Hematopoietic multipotent progenitor cell treated with erythropoietin and hydrocortisone succinate and interleukin-3 and kit ligand, for 4 days (in vitro differentiated cells): ENCODE measurements at regions not wholly inside any gene's neighbourhood (a gene's known extent, or its start where the extent isn't known, plus 50 kb on each side); places are given as distances from the start of the nearest gene placed in this dataset.

Source experiments
- DNase-seq: peaks from one replicate; pipeline ENCODE4 v3.0.0-alpha.2; 2015

DNA sequence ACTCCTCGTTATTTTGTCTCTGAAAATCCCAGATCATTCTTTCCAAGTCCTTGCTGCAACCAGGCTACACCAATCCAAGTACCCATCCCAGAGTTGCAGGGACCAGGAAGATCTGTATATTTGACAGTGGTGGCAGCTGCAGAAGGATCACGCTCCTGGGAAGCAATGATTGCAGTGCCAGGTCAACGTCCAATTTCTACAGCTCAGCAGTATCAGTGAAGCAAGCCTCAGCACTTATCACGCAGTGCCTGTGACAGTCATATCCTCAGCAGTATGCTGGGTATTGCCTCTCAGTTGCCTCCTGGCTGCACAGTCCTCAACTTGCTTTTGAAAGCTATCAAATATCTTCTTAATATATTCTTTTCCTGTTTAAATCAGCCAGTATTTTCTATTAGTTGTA, 66.7 kb downstream of the BARHL2 start:
- no peak for DNase-seq

DNA sequence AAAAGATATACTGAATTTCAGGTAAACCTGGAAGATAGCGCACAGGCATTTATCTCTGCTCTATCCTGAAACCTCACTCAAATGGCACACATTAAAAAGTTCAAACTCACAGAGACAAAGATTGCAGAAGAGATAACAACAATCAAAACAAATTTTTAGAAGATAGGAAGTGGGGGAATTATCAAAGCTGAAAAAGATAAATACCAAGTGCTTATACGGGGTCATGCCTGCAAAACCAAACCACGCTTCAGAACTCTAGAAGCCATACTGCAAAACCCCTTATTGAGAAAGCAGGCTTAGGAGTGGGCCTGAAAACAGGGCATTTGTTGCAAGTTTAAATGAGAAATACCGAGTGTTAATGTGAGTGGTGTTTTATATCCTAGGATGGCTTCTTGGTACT, 76.8 kb downstream of the BARHL2 start:
- DNase-seq, result no peak

DNA sequence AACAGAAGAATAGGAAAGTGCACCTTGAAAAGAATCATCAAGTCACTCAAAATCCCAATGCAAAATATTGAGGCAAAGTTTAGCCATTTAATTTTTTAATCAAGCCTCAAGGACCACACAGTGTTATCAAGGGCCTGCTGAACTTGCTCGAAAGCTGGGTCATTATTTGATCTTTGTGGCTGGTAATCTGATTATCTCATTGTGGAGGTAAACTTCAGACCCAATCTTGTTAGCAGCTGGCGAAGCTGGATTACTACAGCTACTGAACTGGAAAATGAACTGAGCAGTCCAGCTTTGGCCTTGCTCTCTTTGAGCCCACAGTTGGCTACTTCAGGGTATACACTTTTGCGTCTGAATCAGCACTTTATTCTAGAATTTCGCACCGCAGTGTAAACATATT, 94.4 kb downstream of the BARHL2 start:
- no peak for DNase-seq

DNA sequence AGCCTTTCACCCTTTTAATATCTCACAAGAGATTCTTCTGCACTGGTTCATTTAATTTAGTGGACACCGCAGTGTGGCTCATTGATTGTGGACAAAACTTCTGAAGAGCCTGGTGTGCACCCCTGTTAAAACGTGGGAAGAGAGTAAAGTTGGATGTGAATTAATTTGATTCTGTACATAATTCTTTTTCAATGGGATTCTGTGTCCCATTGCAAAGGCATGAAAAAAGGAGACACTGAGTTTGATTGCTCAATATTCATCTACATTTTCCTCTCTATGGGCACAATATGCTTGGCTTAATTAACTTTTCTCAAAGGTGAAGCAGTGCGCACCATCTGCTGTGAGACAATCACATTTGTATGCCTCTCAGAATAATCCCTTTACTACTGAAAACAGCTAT, 95.1 kb downstream of the BARHL2 start:
- DNase-seq, result no peak

DNA sequence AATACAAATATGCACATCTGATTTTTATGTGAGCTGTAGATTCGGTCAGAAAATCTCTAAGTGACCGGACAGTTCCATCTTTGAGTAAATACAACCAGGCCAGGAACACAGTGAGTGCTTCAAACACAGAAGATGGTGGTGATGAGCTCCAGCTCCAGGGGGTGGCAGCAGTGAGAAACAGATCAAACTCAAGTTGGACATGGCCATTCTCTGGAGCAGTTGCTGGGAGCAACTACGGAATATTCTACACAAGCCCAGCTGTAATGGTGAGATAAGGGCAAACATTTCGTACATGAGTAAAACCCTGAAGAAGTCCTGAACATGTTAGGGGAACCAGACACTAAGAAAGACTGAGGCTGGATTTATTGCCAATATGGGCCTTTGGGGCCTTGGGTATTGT, 100.7 kb downstream of the BARHL2 start:
- peak; percentile 35 for DNase-seq

DNA sequence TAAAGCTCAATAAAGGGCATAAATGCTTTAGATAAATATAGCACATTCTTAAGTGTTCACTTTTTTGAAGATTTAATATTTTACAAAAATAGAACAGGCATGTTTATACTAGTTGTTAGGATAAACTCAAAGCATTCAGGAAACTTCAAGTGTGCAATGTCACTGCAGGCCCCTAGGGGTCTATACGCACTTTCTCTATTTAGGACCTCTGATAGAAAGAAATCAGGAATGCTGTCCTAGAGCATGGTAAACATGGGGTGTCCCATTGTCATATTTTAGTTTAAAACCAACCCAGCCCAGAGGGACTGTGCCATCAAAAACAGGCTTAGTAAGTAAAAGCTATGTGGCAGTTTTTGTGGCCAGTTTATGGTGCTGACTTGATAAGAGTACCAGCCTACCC, 102.2 kb downstream of the BARHL2 start:
- peak; percentile 8 for DNase-seq

DNA sequence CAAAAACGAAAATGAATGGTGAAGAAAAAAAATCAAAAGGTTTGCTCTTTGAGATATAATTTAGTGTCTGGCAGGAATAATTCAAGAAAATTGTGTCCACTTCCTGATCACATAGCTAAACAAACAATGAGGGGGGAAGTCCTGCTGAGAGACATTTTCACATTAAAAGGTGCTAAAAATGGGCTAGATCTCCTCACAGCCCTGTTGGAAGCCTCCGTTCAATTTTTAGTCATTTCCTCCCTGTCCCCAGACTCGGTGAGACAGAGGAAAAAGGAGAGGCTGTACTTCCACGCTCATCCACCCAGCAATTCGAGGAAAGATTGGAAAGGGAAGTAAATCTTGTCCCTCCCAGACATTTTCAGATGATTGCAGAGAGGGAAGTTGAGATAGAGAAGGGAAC, 103.7 kb downstream of the BARHL2 start:
- DNase-seq, result no peak

DNA sequence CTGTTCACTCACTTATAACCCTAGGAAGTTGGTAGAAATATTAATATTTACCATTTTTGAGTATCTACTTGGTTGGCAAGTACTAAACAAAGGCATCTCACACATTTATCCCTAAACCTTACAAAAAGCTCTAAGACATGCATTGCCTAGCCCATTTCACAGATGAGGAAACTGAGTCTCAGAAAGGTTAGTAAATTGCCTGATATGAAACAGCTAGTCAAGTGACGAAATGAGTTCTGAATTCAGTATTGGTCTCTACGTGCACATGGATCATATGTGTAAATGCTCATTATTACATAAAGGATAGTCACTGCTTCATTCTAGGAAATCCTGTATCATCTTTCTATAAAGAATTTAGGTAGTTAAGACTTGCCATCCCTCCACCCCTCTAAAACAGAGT, 105.1 kb downstream of the BARHL2 start:
- no peak for DNase-seq

DNA sequence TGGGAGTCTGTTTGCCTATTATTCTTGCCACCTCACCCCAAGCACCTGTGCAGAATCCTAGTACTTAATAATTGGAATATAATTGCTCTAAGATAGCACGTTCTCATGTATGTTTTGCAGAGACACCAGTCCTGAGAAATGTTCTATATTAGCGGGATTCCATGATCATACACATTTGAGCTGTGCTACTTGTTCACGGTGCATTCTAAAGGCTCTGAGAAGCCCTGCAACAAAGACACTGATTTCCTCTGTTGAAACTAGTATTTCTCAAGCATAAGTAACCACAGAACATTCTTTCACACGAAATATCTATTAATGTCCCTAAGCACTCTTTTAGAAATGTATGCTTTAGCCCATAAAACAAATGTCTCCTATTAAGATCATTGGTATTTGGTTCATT, 109.4 kb downstream of the BARHL2 start:
- DNase-seq, result no peak

DNA sequence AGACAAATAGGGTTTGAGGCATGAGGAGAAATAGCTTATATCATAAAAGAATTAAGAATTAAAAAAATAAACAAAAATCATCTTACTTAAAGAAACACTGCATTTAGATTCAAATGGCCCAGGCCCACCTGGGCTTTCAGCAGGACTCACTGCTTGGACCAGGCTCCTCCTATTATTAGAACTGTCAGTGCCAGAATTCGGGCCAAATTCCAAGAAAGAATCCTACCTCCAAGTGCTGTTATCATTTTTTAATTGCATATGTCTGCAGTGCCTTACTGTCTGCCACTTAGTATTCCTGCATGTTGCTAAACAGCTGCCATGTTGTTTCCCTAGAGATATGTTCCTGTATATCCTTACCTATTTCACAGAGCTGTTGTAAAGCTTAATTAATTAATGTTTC, 112.0 kb downstream of the BARHL2 start:
- no peak for DNase-seq

DNA sequence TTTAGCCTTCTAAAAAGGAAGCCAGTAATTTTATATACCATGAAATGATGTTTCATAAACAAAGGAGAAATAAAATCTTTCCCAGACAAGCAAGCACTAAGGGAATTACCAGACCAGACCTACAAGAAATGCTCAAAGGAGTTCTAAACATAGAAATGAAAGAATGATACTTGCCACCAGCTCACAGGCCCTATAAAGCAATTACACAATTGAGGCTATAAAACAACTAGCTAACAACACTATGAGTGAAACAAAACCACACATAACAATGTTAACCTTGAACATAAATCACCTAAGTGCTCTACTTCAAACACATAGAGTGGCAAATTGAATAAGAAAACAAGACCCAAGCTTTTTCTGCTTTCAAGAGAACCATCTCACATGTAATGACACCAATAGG, 123.8 kb downstream of the BARHL2 start:
- no peak for DNase-seq

DNA sequence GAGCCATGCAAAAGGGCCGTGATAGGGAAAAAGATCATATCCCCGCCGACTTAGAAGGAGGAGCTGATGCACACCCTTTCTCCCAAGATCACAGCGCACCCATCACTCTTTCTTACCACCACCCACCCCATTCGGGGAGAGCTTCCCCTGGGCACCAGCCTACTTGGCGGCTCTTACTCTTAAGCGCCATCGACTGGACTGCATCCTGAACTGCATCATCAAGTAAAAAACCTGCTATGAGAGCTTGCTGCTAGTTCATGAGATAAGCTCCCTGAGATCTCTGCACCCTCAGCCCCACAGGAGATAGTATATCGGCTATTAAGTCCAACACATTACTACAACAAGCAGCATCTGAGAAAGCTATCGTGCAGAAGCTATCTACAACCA, 125.1 kb downstream of the BARHL2 start:
- DNase-seq, result no peak

DNA sequence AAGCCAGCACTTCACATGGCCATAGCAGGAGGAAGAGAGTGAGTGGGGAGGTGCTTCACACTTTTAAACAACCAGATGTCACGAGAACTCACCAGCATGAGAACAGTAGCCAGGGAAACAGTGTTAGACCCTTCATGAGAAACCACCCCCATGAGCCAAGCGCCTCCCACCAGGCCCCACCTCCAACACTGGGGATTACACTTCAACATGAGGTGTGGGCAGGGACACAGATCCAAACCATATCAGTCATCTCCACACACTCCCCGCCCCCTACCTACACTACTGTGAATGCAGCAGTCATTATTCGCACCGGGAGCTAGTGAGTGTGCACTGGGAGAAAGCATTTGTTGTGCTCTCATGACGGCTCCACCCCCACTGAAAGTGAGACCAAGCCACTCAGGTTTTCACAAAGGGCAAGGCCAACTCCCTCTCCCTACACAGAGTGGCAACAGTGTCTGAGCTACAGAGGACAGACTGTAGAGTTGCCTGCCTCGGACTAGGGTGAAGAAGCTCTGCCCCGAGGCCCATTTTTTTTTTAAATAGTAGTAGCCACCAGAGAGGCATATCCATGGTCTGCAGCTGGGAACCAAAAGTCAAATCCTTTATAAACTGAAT, 125.6 kb downstream of the BARHL2 start:
- DNase-seq, result no peak

DNA sequence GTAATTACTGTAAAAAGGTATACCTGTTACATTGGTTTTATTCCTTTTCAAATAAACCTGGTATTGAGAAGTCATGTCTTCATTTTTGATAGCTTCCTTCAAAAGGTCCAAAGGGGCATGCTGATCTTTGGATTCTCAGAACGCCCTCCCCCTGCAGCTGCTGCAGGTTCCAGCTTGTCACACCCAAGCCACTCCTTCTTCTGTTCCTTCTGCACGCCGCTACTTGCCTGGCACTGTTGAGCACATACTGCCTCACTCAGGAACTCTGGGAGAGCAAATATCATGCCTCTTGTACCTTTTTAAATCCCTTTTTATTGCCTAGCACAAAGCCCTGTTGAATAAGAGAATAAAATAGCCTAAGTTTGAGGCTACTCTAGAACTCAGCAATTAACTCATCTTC, 136.9 kb downstream of the BARHL2 start:
- DNase-seq, result no peak

DNA sequence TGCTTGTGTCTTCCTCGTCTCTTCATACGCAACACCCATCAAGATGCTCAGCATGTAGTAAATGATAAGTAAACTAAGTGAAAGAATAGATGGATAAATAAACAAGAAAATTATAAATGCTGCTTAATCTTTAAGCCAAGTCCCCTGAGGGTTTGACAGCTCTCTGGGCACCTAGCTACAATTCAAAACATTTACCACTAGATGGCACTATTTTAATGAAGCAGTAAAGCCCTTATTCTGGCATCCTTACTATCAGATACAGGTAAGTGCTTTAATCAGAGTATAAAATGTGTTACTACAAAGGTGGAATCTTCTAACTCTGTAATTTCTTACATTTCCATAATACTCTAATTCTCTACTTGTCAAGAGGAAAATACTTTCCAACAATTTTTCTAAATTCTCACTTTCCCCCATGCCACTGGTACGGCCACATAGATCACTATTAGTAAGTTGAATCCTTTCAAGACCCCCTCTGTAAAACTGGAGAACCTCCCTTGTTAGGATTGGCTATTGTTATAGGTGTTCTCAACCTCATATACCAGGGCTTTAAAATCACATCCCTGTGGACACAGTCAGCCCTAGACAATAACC, 137.8 kb downstream of the BARHL2 start:
- DNase-seq, result peak; percentile 71

DNA sequence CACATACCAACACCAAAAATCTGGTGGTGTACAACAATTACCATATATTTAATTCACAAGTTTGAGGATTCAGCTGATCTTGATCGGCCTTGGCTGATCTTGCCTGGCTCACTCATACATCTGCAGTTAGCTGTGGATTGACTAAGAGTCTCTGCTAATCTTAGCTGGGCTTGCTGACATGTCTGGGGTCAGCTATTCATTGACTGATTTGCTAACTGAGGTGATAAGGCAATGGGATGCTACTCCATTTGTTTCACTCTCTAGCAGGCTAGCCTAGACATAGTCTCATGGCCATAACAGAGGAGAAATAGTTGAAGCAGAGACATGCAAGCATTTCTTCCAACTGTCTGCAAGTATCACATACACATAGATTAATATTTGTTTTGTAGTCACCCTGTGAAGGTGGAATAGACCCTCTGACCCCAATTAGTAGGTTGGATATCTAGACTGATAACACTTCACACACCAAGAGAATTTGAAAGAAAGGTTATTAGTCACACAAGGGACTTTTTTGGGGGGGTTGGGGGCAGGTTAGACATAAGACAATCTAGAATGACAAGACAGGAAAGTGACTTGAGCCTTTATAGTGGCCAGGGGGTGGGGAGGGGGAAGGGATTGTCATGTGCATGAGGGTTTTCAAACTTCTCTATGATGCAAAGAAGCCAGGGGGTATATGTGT, 142.3 kb downstream of the BARHL2 start:
- DNase-seq, result no peak

DNA sequence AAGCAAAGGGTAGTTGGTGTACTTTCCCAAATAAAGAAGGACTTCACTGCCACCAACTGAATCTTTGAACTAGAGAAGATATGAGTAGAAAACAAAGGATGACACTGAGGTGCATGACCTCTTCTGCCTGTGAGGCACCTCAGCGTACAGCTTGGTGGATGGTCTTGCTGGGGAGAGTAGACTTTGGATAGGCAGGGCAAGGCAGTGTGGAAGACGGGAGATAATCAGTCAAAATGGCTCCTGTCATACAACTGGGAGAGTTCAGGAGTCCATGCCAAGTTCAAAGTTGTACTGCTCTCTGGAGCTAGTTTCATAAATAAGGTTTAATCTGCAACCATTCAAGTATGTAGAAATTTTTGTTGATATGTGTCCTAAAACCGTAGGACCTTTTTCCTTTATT, 143.4 kb downstream of the BARHL2 start:
- no peak for DNase-seq

DNA sequence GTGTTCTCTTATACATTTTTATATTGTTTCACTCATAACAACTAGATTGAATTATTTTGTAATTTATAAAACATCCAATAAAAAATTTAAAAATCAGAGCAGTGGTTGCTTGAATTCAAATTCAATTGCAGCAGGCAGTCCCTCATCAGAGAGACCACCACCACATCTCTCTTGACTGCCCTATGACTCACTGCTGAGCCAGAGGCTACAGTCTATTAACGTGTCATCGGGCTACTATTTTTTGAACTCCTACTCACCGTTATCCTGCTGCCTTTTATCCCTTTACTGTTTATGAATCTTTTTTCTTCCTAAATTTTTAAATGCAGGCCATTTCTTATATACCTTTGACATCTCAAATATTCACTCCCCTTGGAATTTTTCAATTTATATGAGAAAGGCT, 144.7 kb downstream of the BARHL2 start:
- DNase-seq, result no peak

DNA sequence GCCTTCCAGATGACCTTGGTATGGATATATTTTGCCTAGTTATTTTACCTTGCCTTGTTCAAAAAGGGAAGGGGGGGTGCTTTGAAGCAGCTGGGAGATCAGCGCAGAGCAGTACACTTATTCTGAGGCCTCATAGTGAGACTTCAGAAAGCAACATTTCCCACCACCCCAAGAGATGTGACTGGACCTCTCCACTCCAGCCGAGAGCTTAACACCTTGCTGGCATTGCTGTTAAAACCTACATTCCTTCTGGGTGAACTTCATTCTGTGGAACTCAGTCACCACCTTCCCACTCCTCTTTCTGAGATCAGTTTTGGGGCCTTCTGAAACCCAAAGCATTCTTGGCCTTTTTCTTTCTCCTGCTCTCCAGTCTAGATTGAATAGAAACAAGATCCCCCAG, 148.7 kb downstream of the BARHL2 start:
- DNase-seq, result no peak

DNA sequence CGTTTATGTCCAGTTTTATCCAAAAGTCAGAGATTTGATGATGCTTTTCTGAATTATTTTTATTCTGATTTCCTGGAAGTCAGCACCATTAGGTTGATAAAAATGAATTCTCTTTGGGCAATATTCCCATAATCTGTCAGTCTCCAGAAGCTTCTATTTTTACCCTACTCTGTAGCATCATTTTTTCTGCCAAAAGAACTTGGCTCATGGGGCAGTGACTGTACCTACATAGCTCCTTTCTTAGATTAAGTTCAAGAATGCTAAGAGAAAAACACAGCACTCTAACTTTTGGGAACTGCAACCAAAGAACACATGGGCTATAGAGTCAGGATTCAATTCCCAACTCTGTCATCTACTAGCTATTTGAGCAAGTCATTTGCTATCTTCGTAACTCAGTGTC, 152.9 kb downstream of the BARHL2 start:
- no peak for DNase-seq

DNA sequence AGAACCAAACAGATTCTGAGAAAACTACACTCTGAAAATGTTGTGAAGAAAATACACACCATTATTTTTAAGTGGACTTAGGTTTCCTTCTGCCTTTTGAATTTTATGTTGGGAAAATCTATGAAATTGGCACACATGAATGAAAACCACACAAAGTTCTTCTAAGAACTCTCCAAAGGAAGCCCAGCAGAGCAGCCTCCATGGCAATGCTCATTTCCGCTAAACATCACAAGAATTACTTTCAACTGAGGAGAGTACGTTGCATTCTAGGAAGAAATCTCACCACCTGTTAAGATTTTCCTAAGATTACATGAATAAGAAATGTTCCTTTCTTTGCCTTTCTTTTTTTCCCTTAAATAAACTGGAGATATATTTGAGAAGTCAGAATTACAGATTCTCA, 154.2 kb downstream of the BARHL2 start:
- no peak for DNase-seq

DNA sequence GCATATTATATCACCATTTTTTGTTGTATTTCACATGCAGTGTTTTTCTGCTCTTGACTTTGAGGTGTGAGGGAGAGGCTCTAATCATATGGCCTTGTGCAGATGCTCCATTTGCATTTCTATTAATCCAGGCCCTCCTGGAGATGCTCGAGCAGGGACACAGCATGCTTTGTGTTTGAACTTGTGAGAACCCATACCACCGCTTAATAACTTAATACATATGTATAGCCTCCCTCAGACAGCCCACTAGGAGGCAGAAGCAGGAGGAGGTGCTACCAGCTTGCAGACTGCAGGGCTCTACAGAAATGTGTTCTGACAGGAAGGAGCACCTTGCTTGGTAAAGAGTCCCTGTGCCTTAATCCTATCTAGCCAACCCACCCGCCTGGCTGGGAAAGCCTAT, 155.2 kb downstream of the BARHL2 start:
- DNase-seq, result peak; percentile 4

DNA sequence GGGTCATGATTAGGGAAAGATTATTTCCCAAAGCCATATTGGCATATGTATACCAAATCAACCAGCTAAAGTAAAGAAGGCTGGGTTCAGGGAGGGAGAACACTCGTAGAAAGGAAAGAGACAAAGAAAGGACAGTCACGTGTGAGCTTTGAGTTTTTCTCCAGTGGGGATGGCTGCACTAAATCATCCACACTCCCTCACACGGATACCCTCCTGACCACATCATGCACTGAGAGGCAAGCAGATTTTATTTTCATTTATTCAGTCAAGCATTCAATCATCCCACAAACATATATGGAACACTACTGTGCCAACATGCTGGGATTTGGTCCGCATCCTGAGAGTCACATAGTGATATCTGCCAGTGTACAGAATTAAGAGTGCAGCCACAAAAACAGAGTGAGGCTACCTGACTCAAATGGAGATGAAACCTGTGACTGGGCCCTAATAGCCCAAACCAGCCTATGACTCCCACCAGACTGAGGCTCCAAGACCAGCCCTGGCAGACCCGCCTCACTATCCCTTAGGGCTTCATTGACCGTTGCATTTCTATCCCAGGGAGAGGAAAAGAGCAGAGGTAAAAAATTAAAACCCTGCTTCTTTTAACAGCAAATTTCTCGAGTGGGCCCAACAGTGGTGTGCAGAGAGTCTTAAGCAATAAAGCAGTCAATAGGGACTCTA, 155.9 kb downstream of the BARHL2 start:
- DNase-seq, result no peak

DNA sequence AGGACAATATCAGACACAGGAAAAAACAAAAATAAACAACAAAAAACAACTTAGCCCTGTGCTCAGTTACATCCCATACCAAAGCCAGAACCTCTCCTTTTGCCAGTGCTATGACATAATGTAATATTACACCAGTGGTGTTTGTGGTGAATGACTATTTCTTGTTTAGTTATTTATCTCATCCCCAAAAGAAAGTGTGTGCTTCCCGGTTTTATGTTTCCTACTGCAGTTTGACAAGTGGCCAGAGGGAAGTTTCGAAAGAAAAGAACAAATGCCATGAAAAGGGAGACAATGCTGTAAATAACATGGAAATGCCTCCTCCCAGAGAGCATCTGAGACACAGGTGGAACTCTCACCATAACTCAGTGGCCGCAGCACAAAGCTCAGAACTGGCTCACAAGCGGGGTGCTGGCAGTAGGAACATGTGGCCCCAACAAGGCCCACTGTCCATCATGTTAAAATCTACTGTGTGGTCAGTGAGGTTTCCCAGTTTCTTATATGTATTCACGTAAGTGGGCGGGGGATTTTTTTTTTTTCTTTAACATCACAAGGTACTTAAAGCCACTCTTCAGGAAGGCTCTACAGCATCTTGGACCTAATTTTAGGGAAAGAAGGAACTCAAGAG, 158.2 kb downstream of the BARHL2 start:
- no peak for DNase-seq
